Large intestine (tissue), 3 donors: ENCODE measurements at regions not wholly inside any gene's neighbourhood (a gene's known extent, or its start where the extent isn't known, plus 50 kb on each side); places are given as distances from the start of the nearest gene placed in this dataset.

Experiments used
- DNase-seq, 2 donors: peaks; one replicate each; pipeline versions ENCODE4 v3.0.0 to v3.0.0-alpha.2; 2013
- H3K27ac ChIP-seq: one replicate; pipeline ENCODE4 v1.5.1; 2013; ENCODE audit warnings: low read length
- H3K27me3 ChIP-seq: 2 replicates; pipeline ENCODE4 v1.6.1; 2013; ENCODE audit warnings: low read length; ENCODE audit not compliant: control insufficient read depth, insufficient read depth
- H3K36me3 ChIP-seq: 2 replicates; pipeline ENCODE4 v1.6.1; 2013; ENCODE audit warnings: low read length; ENCODE audit not compliant: control insufficient read depth, insufficient read depth
- H3K4me1 ChIP-seq: one replicate; pipeline ENCODE4 v1.6.1; 2013; ENCODE audit warnings: low read length; ENCODE audit not compliant: control insufficient read depth, insufficient read depth
- H3K4me3 ChIP-seq: one replicate; pipeline ENCODE4 v1.5.1; 2013; ENCODE audit warnings: low read length
- H3K9me3 ChIP-seq: one replicate; pipeline ENCODE4 v1.6.1; 2013; ENCODE audit warnings: mild to moderate bottlenecking, low read depth, low read length, moderate library complexity; ENCODE audit not compliant: control insufficient read depth
- WGBS: methylation state at CpG from one replicate; pipeline ENCODE4 v1.1.5; 2013; ENCODE audit warnings: low lambda C conversion rate; ENCODE audit not compliant: insufficient coverage; 5-methylcytosine and 5-hydroxymethylcytosine counted together

- Histone ChIP-seq H3K36me3 (no peaks in the 10 kb centered on the region), H3K4me1 (no peaks in the 10 kb centered on the region), H3K27ac (no peak overlapping the region), H3K27me3 (peaks cover 2% of the 10 kb centered on the region), H3K9me3 (no peaks in the 10 kb centered on the region), H3K4me3 (no peak overlapping the region)
- DNase-seq: no peak
These were observed 207.7 kb downstream of the MAFB start for GRCh38 chr20:40481337-40481736.

DNA sequence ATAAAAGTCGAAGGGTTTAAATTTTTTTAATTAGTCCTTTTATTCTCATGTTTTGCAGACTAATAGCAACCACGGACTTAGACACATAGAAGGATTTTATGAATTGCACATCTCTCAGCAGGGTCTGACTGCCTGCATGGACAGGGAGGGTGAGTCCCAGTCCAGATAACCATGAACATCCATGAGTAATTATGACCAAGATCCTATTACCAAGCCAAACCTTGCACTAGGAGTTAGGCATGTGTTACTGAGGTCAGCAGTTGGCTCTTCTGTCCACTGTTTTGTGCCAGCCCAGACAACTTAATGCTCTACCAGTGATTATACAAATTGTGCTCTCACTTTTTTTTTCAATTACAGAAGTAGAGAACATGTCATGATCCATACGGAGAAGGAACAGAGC, 211.2 kb downstream of the MAFB start:
- H3K4me3 ChIP-seq: no peak overlapping the region
- no peak for DNase-seq
- no peaks in the 10 kb centered on the region for H3K9me3 ChIP-seq
- H3K27me3 ChIP-seq: peaks cover 2% of the 10 kb centered on the region
- H3K36me3 ChIP-seq: no peaks in the 10 kb centered on the region
- no peak overlapping the region for H3K27ac ChIP-seq
- no peaks in the 10 kb centered on the region for H3K4me1 ChIP-seq
- WGBS: 100% methylated on average over 1 of the region's 3 CpGs

GRCh38 chr20:40476461-40476860, 212.6 kb downstream of the MAFB start:
- H3K4me1 ChIP-seq: no peaks in the 10 kb centered on the region
- no peak overlapping the region for H3K27ac ChIP-seq
- DNase-seq: no peak
- no CpG with 5 or more reads among the region's 3 CpGs for WGBS
- H3K27me3 ChIP-seq: peaks cover 2% of the 10 kb centered on the region
- no peak overlapping the region for H3K4me3 ChIP-seq
- no peaks in the 10 kb centered on the region for H3K36me3 ChIP-seq
- no peaks in the 10 kb centered on the region for H3K9me3 ChIP-seq

- Histone ChIP-seq H3K27ac (no peak overlapping the region), H3K4me1 (no peaks in the 10 kb centered on the region), H3K9me3 (no peaks in the 10 kb centered on the region), H3K4me3 (no peak overlapping the region), H3K27me3 (peaks cover 2% of the 10 kb centered on the region), H3K36me3 (no peaks in the 10 kb centered on the region)
- WGBS: 100% methylated on average over 1 of the region's 1 CpG
- no peak for DNase-seq
These were observed 216.1 kb downstream of the MAFB start for GRCh38 chr20:40472905-40473304.

DNA sequence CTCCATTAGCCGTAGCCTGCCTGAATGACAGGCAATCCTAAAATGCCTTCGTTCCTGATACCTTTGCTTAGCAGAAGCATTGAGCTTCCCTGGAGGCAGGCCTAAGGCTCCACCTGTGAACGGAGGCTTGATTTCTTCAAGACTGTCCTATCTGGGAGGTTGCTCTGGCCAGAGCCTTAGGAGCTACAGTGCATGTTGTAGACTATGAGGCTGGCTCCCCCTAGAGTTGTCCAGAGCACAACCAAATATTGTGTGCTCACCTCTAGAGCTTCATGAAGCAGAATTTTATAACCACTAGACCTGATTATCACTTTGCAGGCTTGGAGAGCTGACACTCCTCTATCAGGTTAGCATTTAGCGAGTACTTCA, 217.8 kb downstream of the MAFB start:
- no peak overlapping the region for H3K4me3 ChIP-seq
- no peaks in the 10 kb centered on the region for H3K36me3 ChIP-seq
- WGBS: no CpG with 5 or more reads among the region's 4 CpGs
- no peaks in the 10 kb centered on the region for H3K4me1 ChIP-seq
- no peak for DNase-seq
- no peaks in the 10 kb centered on the region for H3K27me3 ChIP-seq
- H3K27ac ChIP-seq: no peak overlapping the region
- no peaks in the 10 kb centered on the region for H3K9me3 ChIP-seq

DNA sequence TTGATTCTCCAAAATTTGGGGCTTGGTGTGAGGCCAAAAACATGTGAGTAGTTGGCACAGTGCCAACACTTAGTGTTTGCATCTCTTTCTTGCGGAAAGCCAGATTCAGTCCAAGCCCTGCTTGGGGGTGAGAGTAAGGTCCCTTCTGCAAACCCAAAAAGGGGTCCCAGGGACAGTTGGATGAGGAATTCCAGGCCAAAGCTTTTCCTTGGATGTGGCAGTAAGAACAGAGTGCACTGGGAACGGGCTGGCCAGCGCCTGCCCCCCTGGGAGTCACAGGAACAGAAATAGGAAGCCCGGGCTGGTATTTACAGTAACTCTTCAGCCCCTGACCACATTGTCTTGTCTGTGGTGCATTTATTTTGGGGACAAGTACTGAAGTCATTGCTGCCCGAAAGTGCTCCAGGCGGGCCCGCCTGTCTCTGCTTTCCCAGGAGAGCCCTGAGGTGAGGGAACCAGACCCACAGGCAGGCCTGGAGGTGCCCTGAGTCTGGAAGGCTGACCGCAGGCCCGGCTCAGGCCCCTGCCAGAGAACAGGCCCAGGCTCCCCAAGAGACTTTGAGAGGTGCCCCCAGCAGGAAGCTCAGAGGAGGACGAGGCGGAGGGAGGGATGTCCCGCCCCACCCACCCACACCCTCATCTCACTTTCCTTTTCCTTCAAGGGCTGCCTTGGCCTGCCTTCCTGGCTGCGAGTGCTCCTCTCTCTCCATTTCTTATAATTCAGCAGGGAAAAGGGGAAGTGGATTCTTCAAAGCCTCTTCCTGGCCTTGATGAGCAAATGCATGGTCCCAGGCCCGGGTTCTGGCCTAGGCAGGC, 218.4 kb downstream of the MAFB start:
- H3K4me1 ChIP-seq: no peaks in the 10 kb centered on the region
- no peaks in the 10 kb centered on the region for H3K36me3 ChIP-seq
- H3K4me3 ChIP-seq: no peak overlapping the region
- H3K9me3 ChIP-seq: no peaks in the 10 kb centered on the region
- no peaks in the 10 kb centered on the region for H3K27me3 ChIP-seq
- H3K27ac ChIP-seq: no peak overlapping the region
- WGBS: no CpG with 5 or more reads among the region's 14 CpGs
- peak in 1 of 2 donors; percentile 10 for DNase-seq

DNA sequence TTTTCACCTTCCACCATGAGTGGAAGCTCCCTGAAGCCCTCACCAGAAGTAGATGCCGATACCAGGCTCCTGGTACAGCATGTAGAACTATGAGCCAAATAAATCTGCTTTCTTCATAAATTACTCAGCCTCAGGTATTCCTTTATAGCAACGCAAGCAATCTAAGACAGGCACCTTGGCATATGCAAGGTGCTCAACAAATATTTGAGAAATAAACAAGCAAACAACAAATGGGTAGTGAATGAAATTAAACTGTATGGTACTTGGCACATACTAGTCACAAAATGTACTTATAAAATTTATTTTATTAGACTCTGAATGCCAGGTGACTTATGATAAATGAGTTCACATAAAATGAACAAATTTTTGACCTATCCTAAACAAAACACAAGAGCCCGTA, 220.3 kb downstream of the MAFB start:
- H3K27me3 ChIP-seq: no peaks in the 10 kb centered on the region
- no peaks in the 10 kb centered on the region for H3K4me1 ChIP-seq
- no peak for DNase-seq
- WGBS: 100% methylated on average over 1 of the region's 3 CpGs
- no peaks in the 10 kb centered on the region for H3K36me3 ChIP-seq
- no peak overlapping the region for H3K4me3 ChIP-seq
- H3K9me3 ChIP-seq: no peaks in the 10 kb centered on the region
- no peak overlapping the region for H3K27ac ChIP-seq

- no peak overlapping the region for H3K4me3 ChIP-seq
- no peaks in the 10 kb centered on the region for H3K4me1 ChIP-seq
- no peaks in the 10 kb centered on the region for H3K27me3 ChIP-seq
- no peak overlapping the region for H3K27ac ChIP-seq
- H3K36me3 ChIP-seq: no peaks in the 10 kb centered on the region
- no peak for DNase-seq
- no peaks in the 10 kb centered on the region for H3K9me3 ChIP-seq
- WGBS: no CpG with 5 or more reads among the region's 8 CpGs
These were observed 221.2 kb downstream of the MAFB start for GRCh38 chr20:40467703-40468411.

DNA sequence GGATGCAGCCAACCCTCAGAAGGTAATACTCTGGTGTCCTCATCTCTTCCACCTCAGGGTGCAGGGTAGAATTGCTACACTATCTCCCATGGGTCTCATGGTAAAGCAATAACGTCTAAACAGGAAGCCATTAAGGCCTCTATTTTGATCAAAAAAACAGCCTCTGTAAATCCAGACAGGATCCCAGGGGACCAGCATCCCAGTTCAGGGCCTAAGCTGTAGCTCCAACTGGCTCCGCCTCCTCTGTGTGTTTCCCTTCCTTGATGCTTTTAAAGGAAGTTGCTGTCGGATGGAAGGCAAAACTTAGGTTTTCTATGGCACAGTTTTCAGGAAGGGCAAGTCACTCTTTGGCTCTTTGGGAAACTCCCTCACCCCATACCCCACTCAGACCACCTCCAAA, 222.0 kb downstream of the MAFB start:
- Histone ChIP-seq H3K36me3 (no peaks in the 10 kb centered on the region), H3K4me3 (no peak overlapping the region), H3K27me3 (no peaks in the 10 kb centered on the region), H3K4me1 (no peaks in the 10 kb centered on the region), H3K27ac (no peak overlapping the region), H3K9me3 (no peaks in the 10 kb centered on the region)
- WGBS: no CpG with 5 or more reads among the region's 3 CpGs
- no peak for DNase-seq

- H3K27ac ChIP-seq: no peak overlapping the region
- no peaks in the 10 kb centered on the region for H3K4me1 ChIP-seq
- DNase-seq: no peak
- H3K4me3 ChIP-seq: no peak overlapping the region
- H3K36me3 ChIP-seq: no peaks in the 10 kb centered on the region
- no peaks in the 10 kb centered on the region for H3K9me3 ChIP-seq
- H3K27me3 ChIP-seq: no peaks in the 10 kb centered on the region
- no CpG with 5 or more reads among the region's 2 CpGs for WGBS
These were observed 224.3 kb downstream of the MAFB start for GRCh38 chr20:40464731-40465208.

GRCh38 chr20:40463171-40463570, 225.9 kb downstream of the MAFB start:
- H3K36me3 ChIP-seq: no peaks in the 10 kb centered on the region
- DNase-seq: no peak
- no CpG with 5 or more reads among the region's 6 CpGs for WGBS
- no peaks in the 10 kb centered on the region for H3K4me1 ChIP-seq
- H3K27me3 ChIP-seq: no peaks in the 10 kb centered on the region
- H3K4me3 ChIP-seq: no peak overlapping the region
- H3K27ac ChIP-seq: no peak overlapping the region
- no peaks in the 10 kb centered on the region for H3K9me3 ChIP-seq
